ENCODE measurements at regions not wholly inside any gene's neighbourhood (a gene's known extent, or its start where the extent isn't known, plus 50 kb on each side); places are given as distances from the start of the nearest gene placed in this dataset.

- TF ChIP-seq POLR2A (IDR thresholded peaks at IDR 0.05) (no peak), CTCF (IDR thresholded peaks at IDR 0.05) (no peak)
These were observed 390.7 kb downstream of the BRINP2 start for GRCh38 chr1:177561436-177561835.

Measured in adrenal gland (tissue), 5 donors.